TTC549 (cell line): ENCODE measurements at regions not wholly inside any gene's neighbourhood (a gene's known extent, or its start where the extent isn't known, plus 50 kb on each side); places are given as distances from the start of the nearest gene placed in this dataset.
"Not testable (repeated sequence)": the region's sequence is repeated elsewhere in the genome, so short reads cannot be mapped to it uniquely, and the experiment has no call there.

Experiments
- FAIRE-seq: peaks from 2 replicates; lab custom pipeline; 2012; peaks lifted over from hg19 to GRCh38; lab: Jason Lieb, UNC

GRCh38 chr12:108423486-108423885, 84.4 kb upstream of the CMKLR1 start:
- no peak for FAIRE-seq

- not testable (repeated sequence) for FAIRE-seq
These were observed 82.0 kb upstream of the CMKLR1 start for GRCh38 chr12:108421082-108421481.

GRCh38 chr12:108420421-108420820, 81.3 kb upstream of the CMKLR1 start:
- FAIRE-seq, result not testable (repeated sequence)

- no peak for FAIRE-seq
These were observed 80.8 kb upstream of the CMKLR1 start for GRCh38 chr12:108419949-108420348.

- FAIRE-seq, result no peak
These were observed 79.2 kb upstream of the CMKLR1 start for GRCh38 chr12:108418164-108418890.

- no peak for FAIRE-seq
These were observed 74.9 kb upstream of the CMKLR1 start for GRCh38 chr12:108414021-108414420.

GRCh38 chr12:108410689-108411088, 71.6 kb upstream of the CMKLR1 start:
- no peak for FAIRE-seq

GRCh38 chr12:108409481-108409880, 70.4 kb upstream of the CMKLR1 start:
- no peak for FAIRE-seq

- FAIRE-seq, result no peak
These were observed 64.8 kb upstream of the CMKLR1 start for GRCh38 chr12:108403952-108404351.

- FAIRE-seq, result no peak
These were observed 62.9 kb upstream of the CMKLR1 start for GRCh38 chr12:108401964-108402363.

- no peak for FAIRE-seq
These were observed 61.9 kb upstream of the CMKLR1 start for GRCh38 chr12:108400900-108401480.

GRCh38 chr12:108400481-108400880, 61.4 kb upstream of the CMKLR1 start:
- no peak for FAIRE-seq

GRCh38 chr12:108400056-108400455, 60.9 kb upstream of the CMKLR1 start:
- FAIRE-seq, result no peak

GRCh38 chr12:108399514-108399913, 60.4 kb upstream of the CMKLR1 start:
- FAIRE-seq, result no peak

GRCh38 chr12:108394196-108394595, 55.1 kb upstream of the CMKLR1 start:
- FAIRE-seq, result no peak

- FAIRE-seq, result no peak
These were observed 53.2 kb upstream of the CMKLR1 start for GRCh38 chr12:108392284-108392683.

GRCh38 chr12:108390495-108391203, 51.5 kb upstream of the CMKLR1 start:
- no peak for FAIRE-seq

GRCh38 chr12:108389544-108389943, 50.4 kb upstream of the CMKLR1 start:
- FAIRE-seq, result no peak
